GM12892 (cell line): ENCODE measurements at regions not wholly inside any gene's neighbourhood (a gene's known extent, or its start where the extent isn't known, plus 50 kb on each side); places are given as distances from the start of the nearest gene placed in this dataset.

Experiments used
- POLR2A ChIP-seq: IDR thresholded peaks from 2 replicates; pipeline ENCODE4 v1.6.1; 2011; ENCODE audit warnings: low read depth, low read length, control low read depth
- POLR2AphosphoS5 ChIP-seq: IDR thresholded peaks from 2 replicates; pipeline ENCODE4 v1.6.1; 2011; ENCODE audit warnings: low read depth, low read length, control low read depth
- TAF1 ChIP-seq: IDR thresholded peaks from 2 replicates; pipeline ENCODE4 v1.6.1; 2011; ENCODE audit warnings: low read depth, mild to moderate bottlenecking, control low read depth, low read length, borderline replicate concordance

DNA sequence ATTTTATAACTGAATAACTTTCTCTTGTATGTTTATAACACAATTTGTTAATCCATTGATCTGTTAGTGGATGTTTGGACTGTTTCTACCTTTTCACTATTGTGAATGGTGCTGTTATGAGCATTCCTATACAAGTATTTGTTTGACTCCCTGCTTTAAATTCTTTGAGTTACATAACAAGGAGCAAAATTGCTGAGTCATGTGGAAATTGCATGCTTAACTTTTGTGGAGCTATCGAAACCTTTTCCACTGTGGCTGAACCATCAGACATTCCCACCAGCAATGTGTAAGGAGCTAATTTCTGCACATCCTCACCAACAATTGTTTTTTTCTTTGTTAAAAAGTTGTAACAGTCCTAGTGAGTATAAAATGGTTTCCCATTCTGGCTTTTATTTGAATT, 415.5 kb downstream of the CBLN2 start:
- TF ChIP-seq POLR2A: no peak
- TF ChIP-seq POLR2AphosphoS5: no peak
- no peak for TF ChIP-seq TAF1
